ENCODE measurements at regions not wholly inside any gene's neighbourhood (a gene's known extent, or its start where the extent isn't known, plus 50 kb on each side); places are given as distances from the start of the nearest gene placed in this dataset.

DNA sequence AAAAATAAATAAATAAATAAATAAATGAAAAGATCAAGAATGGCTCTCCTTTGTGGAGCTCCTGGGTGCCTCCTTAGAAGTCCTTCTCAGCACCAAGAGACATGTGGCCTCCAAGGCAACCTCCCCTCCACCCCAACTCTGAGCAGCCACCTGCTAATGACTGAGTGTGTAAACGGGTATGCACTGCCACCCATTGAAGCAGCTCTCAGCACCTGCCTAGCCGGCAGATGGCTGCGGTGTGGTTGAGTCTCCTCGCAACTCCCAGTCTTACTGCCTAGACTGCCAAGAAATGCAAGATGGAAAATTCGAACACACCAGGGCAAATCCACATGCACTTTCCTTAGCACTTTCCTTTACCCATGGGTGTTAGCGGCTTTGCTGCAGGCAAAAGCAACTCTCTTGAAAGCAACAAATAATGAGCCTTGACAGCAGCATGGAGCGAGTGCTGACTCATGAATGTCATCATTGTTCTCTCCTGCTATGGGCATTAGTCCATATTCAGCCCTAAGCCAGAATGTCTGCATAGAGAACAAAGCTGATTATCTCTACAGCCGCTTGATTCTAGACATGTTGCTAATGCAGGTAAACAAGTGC, 913.9 kb upstream of the AUTS2 start:
- intact Hi-C loops (cut with DNase I; ENCODE audit: low total_unique reads), result no loop called here
- TF ChIP-seq, protein P1, sequence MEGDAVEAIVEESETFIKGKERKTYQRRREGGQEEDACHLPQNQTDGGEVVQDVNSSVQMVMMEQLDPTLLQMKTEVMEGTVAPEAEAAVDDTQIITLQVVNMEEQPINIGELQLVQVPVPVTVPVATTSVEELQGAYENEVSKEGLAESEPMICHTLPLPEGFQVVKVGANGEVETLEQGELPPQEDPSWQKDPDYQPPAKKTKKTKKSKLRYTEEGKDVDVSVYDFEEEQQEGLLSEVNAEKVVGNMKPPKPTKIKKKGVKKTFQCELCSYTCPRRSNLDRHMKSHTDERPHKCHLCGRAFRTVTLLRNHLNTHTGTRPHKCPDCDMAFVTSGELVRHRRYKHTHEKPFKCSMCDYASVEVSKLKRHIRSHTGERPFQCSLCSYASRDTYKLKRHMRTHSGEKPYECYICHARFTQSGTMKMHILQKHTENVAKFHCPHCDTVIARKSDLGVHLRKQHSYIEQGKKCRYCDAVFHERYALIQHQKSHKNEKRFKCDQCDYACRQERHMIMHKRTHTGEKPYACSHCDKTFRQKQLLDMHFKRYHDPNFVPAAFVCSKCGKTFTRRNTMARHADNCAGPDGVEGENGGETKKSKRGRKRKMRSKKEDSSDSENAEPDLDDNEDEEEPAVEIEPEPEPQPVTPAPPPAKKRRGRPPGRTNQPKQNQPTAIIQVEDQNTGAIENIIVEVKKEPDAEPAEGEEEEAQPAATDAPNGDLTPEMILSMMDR (IDR thresholded peaks at IDR 0.05), result no peak
- Histone ChIP-seq H3K27ac (no peak overlapping the region), H3K4me3 (no peak overlapping the region), H3K4me1 (no peaks in the 10 kb centered on the region), H3K27me3 (peaks cover 0 to 4% of the 10 kb centered on the region in 2 donors), H3K36me3 (no peaks in the 10 kb centered on the region), H3K9me3 (no peaks in the 10 kb centered on the region)
- no peak for DNase-seq

DNA sequence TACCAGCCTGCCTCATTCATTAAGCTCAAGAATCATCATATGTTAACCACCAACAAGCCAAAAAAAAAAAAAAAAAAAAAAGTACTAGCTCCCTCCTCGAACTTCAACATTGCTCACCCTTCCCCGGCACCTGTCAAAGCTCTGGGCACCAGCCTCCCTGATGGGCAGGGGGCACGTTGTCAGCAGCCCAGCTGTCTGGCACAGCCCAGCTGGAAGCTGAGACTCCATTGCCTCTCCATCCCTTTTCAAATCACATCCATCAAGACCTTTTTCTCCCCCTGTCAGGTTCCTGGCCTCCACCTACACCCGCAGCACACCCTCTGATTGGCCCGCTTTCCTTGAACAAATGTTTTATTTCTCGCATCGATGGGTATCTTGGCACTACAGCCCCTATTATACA, 913.3 kb upstream of the AUTS2 start:
- no peaks in the 10 kb centered on the region for H3K4me1 ChIP-seq
- H3K4me3 ChIP-seq, result no peak overlapping the region
- TF ChIP-seq, protein P1 (IDR thresholded peaks at IDR 0.05), result no peak
- H3K36me3 ChIP-seq, result no peaks in the 10 kb centered on the region
- peaks cover 0 to 4% of the 10 kb centered on the region in 2 donors for H3K27me3 ChIP-seq
- no peaks in the 10 kb centered on the region for H3K9me3 ChIP-seq
- intact Hi-C loops (cut with DNase I; ENCODE audit: low total_unique reads), result no loop called here
- H3K27ac ChIP-seq, result no peak overlapping the region
- no peak for DNase-seq

DNA sequence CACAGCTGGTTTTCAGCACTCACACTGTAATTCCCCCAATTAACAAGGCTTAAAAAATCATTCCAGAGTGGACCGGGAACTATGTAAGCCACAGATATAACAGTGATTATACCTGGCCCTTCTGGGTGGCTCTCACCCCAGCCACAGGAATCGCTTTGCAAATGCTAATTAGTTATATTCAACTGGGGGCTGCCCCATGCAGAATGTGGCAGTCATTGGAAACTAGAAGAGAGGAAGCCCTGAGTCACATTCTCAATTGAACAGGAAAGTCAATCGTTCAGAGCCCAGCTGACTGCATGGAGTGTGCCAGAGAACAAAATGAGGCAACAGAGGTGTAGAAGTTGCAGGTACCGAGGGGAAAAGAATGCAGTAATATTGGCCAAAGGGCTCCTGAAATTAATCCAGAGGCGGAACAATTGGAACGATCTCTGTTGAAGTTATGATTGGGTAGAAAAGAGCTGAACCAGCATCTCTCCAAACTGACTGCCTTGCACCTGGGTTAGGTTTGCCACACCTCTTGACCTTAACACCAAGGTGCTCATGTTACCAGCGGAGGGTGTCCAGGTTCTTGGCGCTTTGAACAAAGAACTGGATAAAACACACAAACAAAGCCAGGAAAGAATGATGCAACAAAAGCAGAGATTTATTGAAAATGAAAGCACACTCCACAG, 909.7 kb upstream of the AUTS2 start:
- H3K4me3 ChIP-seq, result no peak overlapping the region
- TF ChIP-seq, protein P1 (IDR thresholded peaks at IDR 0.05), result no peak
- intact Hi-C loops (cut with DNase I; ENCODE audit: low total_unique reads), result no loop called here
- H3K4me1 ChIP-seq, result no peaks in the 10 kb centered on the region
- H3K9me3 ChIP-seq, result no peaks in the 10 kb centered on the region
- DNase-seq, result no peak
- no peaks in the 10 kb centered on the region for H3K27me3 ChIP-seq
- no peak overlapping the region for H3K27ac ChIP-seq
- H3K36me3 ChIP-seq, result no peaks in the 10 kb centered on the region

DNA sequence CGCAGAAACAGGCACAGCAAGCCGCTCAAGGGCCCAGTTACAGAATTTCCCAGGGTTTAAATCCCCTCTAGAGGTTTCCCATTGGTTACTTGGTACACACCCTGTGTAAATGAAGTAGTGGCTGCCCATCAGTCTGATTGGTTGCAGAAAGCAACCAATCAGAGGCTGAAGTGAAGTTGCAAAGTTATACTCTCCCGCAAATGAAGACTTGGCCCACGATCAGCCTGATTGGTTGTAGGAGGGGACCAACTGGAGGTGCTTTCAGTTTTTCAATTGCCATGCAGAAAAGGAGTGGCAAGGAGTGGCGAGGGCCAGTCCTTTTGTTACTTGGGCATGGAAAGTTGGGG, 909.2 kb upstream of the AUTS2 start:
- no peak overlapping the region for H3K4me3 ChIP-seq
- H3K4me1 ChIP-seq, result no peaks in the 10 kb centered on the region
- H3K36me3 ChIP-seq, result no peaks in the 10 kb centered on the region
- no peak overlapping the region for H3K27ac ChIP-seq
- TF ChIP-seq, protein P1 (IDR thresholded peaks at IDR 0.05), result no peak
- no peaks in the 10 kb centered on the region for H3K27me3 ChIP-seq
- intact Hi-C loops (cut with DNase I; ENCODE audit: low total_unique reads), result no loop called here
- DNase-seq, result no peak
- H3K9me3 ChIP-seq, result no peaks in the 10 kb centered on the region

DNA sequence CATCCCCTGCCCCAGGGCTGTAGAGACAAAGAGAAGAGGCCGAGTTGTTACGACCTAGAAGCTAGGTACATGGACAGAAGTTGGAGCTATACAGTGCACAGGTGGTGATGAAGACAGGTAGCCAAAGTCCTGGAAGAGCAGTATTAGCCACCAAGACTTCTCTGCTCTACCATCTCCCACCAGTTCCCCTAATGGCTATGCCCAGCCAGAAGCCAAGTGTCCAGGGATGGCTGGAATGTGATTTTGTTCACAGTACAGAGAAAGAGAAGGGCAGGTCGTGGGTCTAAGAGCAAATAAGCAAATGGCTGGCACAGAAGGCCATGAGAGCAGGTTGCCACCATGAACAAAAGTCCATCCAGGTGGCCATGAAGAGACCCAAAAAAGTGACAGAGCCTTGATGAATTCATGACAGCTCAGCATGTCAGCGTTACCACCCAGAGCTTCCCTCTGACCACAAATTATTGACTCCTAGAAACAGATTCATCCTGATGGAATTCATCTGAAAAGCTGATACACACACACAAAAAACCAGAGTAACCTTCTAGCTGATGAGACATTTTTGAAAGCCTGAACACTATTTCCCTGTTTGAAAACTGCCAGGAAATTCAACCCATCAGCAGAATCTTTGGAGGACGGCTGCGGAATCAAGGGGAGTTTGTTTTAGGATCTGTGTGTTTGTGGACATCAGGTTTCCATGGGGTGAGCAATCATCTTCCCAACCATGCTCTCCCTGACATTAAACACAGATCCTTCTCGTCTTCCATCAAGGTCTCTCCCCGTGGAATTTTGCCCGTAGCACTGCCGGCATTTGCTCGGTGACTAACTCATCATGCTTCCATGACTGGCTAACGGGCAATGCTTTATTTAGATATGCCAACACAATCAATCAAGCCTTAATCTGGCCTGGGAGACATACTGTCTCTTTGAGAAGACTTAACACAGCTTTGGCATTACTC, 906.7 kb upstream of the AUTS2 start:
- H3K27ac ChIP-seq, result no peak overlapping the region
- no peaks in the 10 kb centered on the region for H3K36me3 ChIP-seq
- no peak overlapping the region for H3K4me3 ChIP-seq
- H3K4me1 ChIP-seq, result no peaks in the 10 kb centered on the region
- no peaks in the 10 kb centered on the region for H3K9me3 ChIP-seq
- H3K27me3 ChIP-seq, result no peaks in the 10 kb centered on the region
- intact Hi-C loops (cut with DNase I; ENCODE audit: low total_unique reads), result no loop called here
- DNase-seq, result no peak
- TF ChIP-seq, protein P1 (IDR thresholded peaks at IDR 0.05), result no peak
